ENCODE measurements at regions not wholly inside any gene's neighbourhood (a gene's known extent, or its start where the extent isn't known, plus 50 kb on each side); places are given as distances from the start of the nearest gene placed in this dataset.

DNA sequence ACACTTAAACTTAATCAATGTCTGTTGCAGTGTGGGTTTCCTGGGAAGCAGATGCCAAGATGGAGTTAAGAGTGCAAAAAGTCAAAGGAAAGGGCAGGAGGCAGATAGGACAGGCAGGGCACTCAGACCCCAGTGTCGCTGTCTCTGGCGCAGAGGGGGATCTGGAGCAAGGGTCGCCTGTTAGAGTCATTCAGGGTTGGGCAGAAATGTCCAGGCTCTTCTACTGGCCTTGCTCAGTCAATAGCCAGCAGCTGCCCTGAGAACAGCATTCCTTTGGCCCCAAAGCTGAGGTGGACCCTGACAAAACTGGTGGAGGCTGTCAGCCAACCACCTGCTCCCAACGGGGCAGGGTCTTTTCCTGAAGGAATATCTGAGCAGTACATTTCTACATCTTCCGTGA lies 97.1 kb upstream of the SLC66A3 start:
- no peak for TF ChIP-seq POLR2A (IDR thresholded peaks at IDR 0.05)
- TF ChIP-seq, protein P1, sequence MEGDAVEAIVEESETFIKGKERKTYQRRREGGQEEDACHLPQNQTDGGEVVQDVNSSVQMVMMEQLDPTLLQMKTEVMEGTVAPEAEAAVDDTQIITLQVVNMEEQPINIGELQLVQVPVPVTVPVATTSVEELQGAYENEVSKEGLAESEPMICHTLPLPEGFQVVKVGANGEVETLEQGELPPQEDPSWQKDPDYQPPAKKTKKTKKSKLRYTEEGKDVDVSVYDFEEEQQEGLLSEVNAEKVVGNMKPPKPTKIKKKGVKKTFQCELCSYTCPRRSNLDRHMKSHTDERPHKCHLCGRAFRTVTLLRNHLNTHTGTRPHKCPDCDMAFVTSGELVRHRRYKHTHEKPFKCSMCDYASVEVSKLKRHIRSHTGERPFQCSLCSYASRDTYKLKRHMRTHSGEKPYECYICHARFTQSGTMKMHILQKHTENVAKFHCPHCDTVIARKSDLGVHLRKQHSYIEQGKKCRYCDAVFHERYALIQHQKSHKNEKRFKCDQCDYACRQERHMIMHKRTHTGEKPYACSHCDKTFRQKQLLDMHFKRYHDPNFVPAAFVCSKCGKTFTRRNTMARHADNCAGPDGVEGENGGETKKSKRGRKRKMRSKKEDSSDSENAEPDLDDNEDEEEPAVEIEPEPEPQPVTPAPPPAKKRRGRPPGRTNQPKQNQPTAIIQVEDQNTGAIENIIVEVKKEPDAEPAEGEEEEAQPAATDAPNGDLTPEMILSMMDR (IDR thresholded peaks at IDR 0.05): no peak
